HG03354 (cell line): ENCODE measurements at regions not wholly inside any gene's neighbourhood (a gene's known extent, or its start where the extent isn't known, plus 50 kb on each side); places are given as distances from the start of the nearest gene placed in this dataset.
A peak's percentile ranks its signal among the peaks of the same experiment; 100 is the strongest.

Experiments used
- ATAC-seq: cut with Tn5 transposase; IDR thresholded peaks from one replicate; pipeline ENCODE4 v1.9.1; 2021; ENCODE audit warnings: mild to moderate bottlenecking; ENCODE audit not compliant: unreplicated experiment, poor library complexity, severe bottlenecking

- ATAC-seq = no peak
Observed at GRCh38 chr5:12248831-12249230, 344.6 kb upstream of the CTNND2 start.

GRCh38 chr5:12246036-12246435, 341.8 kb upstream of the CTNND2 start:
- ATAC-seq = no peak

GRCh38 chr5:12245429-12245828, 341.2 kb upstream of the CTNND2 start:
- ATAC-seq = no peak

GRCh38 chr5:12242950-12243888, 339.0 kb upstream of the CTNND2 start:
- peak; percentile 67 for ATAC-seq

- ATAC-seq = no peak
Observed at GRCh38 chr5:12237837-12238575, 333.8 kb upstream of the CTNND2 start.

- ATAC-seq = no peak
Observed at GRCh38 chr5:12230659-12231058, 326.4 kb upstream of the CTNND2 start.

GRCh38 chr5:12217039-12217438, 312.8 kb upstream of the CTNND2 start:
- no peak for ATAC-seq

GRCh38 chr5:12214267-12215015, 310.2 kb upstream of the CTNND2 start:
- no peak for ATAC-seq

GRCh38 chr5:12208366-12209100, 304.3 kb upstream of the CTNND2 start:
- ATAC-seq = no peak

- no peak for ATAC-seq
Observed at GRCh38 chr5:12204761-12205160, 300.5 kb upstream of the CTNND2 start.

- no peak for ATAC-seq
Observed at GRCh38 chr5:12193536-12193935, 289.3 kb upstream of the CTNND2 start.

GRCh38 chr5:12183003-12183402, 278.8 kb upstream of the CTNND2 start:
- ATAC-seq = no peak

- ATAC-seq = no peak
Observed at GRCh38 chr5:12177851-12178250, 273.6 kb upstream of the CTNND2 start.

GRCh38 chr5:12177225-12177624, 273.0 kb upstream of the CTNND2 start:
- ATAC-seq = peak; percentile 76

GRCh38 chr5:12175914-12176585, 271.8 kb upstream of the CTNND2 start:
- ATAC-seq = no peak

GRCh38 chr5:12174734-12175133, 270.5 kb upstream of the CTNND2 start:
- ATAC-seq = no peak

GRCh38 chr5:12169536-12169935, 265.3 kb upstream of the CTNND2 start:
- no peak for ATAC-seq

GRCh38 chr5:12162863-12163262, 258.6 kb upstream of the CTNND2 start:
- no peak for ATAC-seq

- ATAC-seq = no peak
Observed at GRCh38 chr5:12147513-12147912, 243.3 kb upstream of the CTNND2 start.
